ENCODE measurements at regions not wholly inside any gene's neighbourhood (a gene's known extent, or its start where the extent isn't known, plus 50 kb on each side); places are given as distances from the start of the nearest gene placed in this dataset.
A peak's percentile ranks its signal among the peaks of the same experiment; 100 is the strongest.

GRCh38 chr21:17900281-17900989 is 81.3 kb upstream of the C21orf91 start:
- peak; percentile 13 for DNase-seq (ENCODE audit: low spot score)

- no peak for DNase-seq (ENCODE audit: low spot score)
These were observed 70.0 kb upstream of the C21orf91 start for GRCh38 chr21:17889171-17889570.

- DNase-seq (ENCODE audit: low spot score), result no peak
These were observed 50.0 kb upstream of the C21orf91 start for GRCh38 chr21:17869115-17869514.
